ENCODE measurements at regions not wholly inside any gene's neighbourhood (a gene's known extent, or its start where the extent isn't known, plus 50 kb on each side); places are given as distances from the start of the nearest gene placed in this dataset.
"Not testable (repeated sequence)": the region's sequence is repeated elsewhere in the genome, so short reads cannot be mapped to it uniquely, and the experiment has no call there.

GRCh38 chr3:176842914-176843313, 354.4 kb downstream of the TBL1XR1 start:
- Histone ChIP-seq H3K27ac (no peak overlapping the region), H3K4me1 (no peaks in the 10 kb centered on the region), H3K9me3 (no peaks in the 10 kb centered on the region), H3K27me3 (no peaks in the 10 kb centered on the region), H3K4me3 (no peak overlapping the region), H3K36me3 (no peaks in the 10 kb centered on the region)
- 86 to 88% methylated on average over 2 of the region's 2 CpGs for WGBS, 2 donors
- intact Hi-C loops (cut with DNase I), result no loop called here
- TF ChIP-seq CTCF (IDR thresholded peaks at IDR 0.05), result no peak
- no peak for DNase-seq
- ATAC-seq, result no peak

- TF ChIP-seq CTCF (IDR thresholded peaks at IDR 0.05), result no peak
Observed at GRCh38 chr3:176840641-176841286, 356.5 kb downstream of the TBL1XR1 start.

GRCh38 chr3:176839901-176840300, 357.4 kb downstream of the TBL1XR1 start:
- ATAC-seq (no peak), DNase-seq (no peak)
- 54 to 59% methylated on average over 2 of the region's 2 CpGs for WGBS, 2 donors
- H3K27ac ChIP-seq, result no peak overlapping the region
- intact Hi-C loops (cut with DNase I), result no loop called here
- TF ChIP-seq CTCF (IDR thresholded peaks at IDR 0.05), result no peak
- no peaks in the 10 kb centered on the region for H3K9me3 ChIP-seq
- H3K27me3 ChIP-seq, result no peaks in the 10 kb centered on the region
- no peaks in the 10 kb centered on the region for H3K36me3 ChIP-seq
- H3K4me3 ChIP-seq, result no peak overlapping the region
- no peaks in the 10 kb centered on the region for H3K4me1 ChIP-seq

More at GRCh38 chr3:176840641-176841286, 356.5 kb downstream of the TBL1XR1 start:
- ATAC-seq, result no peak
- 87 to 92% methylated on average over 8 of the region's 8 CpGs for WGBS, 2 donors
- H3K27me3 ChIP-seq, result no peaks in the 10 kb centered on the region
- no peak overlapping the region for H3K4me3 ChIP-seq
- intact Hi-C loops (cut with DNase I), result no loop called here
- no peaks in the 10 kb centered on the region for H3K4me1 ChIP-seq
- no peak overlapping the region for H3K27ac ChIP-seq
- H3K36me3 ChIP-seq, result no peaks in the 10 kb centered on the region
- no peaks in the 10 kb centered on the region for H3K9me3 ChIP-seq
- DNase-seq, result no peak

GRCh38 chr3:176839466-176839865, 357.8 kb downstream of the TBL1XR1 start:
- no peaks in the 10 kb centered on the region for H3K27me3 ChIP-seq
- TF ChIP-seq CTCF (IDR thresholded peaks at IDR 0.05), result no peak
- no peaks in the 10 kb centered on the region for H3K4me1 ChIP-seq
- H3K27ac ChIP-seq, result no peak overlapping the region
- H3K36me3 ChIP-seq, result no peaks in the 10 kb centered on the region
- H3K9me3 ChIP-seq, result no peaks in the 10 kb centered on the region
- WGBS, 2 donors, result 75 to 82% methylated on average over 3 of the region's 3 CpGs
- H3K4me3 ChIP-seq, result no peak overlapping the region
- DNase-seq, result no peak
- intact Hi-C loops (cut with DNase I), result no loop called here
- no peak for ATAC-seq

- ATAC-seq, H3K9me3 ChIP-seq: not testable (repeated sequence)
Observed at GRCh38 chr3:176827244-176827643, 370.0 kb downstream of the TBL1XR1 start.

More at GRCh38 chr3:176827244-176827643, 370.0 kb downstream of the TBL1XR1 start:
- DNase-seq; H3K36me3 ChIP-seq; H3K4me3 ChIP-seq; H3K4me1 ChIP-seq; intact Hi-C loops (cut with DNase I); H3K27me3 ChIP-seq; H3K27ac ChIP-seq: not testable (repeated sequence)
- 88 to 89% methylated on average over 15 of the region's 15 CpGs for WGBS, 2 donors

Data from heart right ventricle (tissue), 16 donors.